Neural cell (in vitro differentiated cells): ENCODE measurements at regions not wholly inside any gene's neighbourhood (a gene's known extent, or its start where the extent isn't known, plus 50 kb on each side); places are given as distances from the start of the nearest gene placed in this dataset.

ENCODE experiments used
- H2AFZ ChIP-seq: fragments of 200-600, 300-800 bp; sonication (generic), shearing (Covaris generic); 2 replicates; pipeline ENCODE4 v1.6.0; 2014; ENCODE audit warnings: low read depth, mild to moderate bottlenecking, antibody characterized with exemption, low read length, moderate library complexity
- H3F3A ChIP-seq: fragments of 200-600 bp; shearing (Covaris generic); 2 replicates; pipeline ENCODE4 v1.6.1; 2016; ENCODE audit warnings: mild to moderate bottlenecking, moderate library complexity, mixed read lengths, antibody characterized with exemption, low read length; ENCODE audit not compliant: insufficient read depth, poor library complexity, severe bottlenecking
- H3K27ac ChIP-seq: fragments of 200-600, 300-800 bp; sonication (generic), shearing (Covaris generic); 2 replicates; pipeline ENCODE4 v1.5.1; 2014; ENCODE audit warnings: mild to moderate bottlenecking, low read length, moderate library complexity
- H3K27me3 ChIP-seq: fragments of 300-800, 200-600 bp; sonication (generic), shearing (Covaris generic); 2 replicates; pipeline ENCODE4 v1.6.0; 2014; ENCODE audit warnings: mild to moderate bottlenecking, low read depth, low read length, moderate library complexity; ENCODE audit not compliant: insufficient read depth
- H3K36me3 ChIP-seq: fragments of 300-800, 200-600 bp; sonication (generic), shearing (Covaris generic); 2 replicates; pipeline ENCODE4 v1.5.1; 2014; ENCODE audit warnings: mild to moderate bottlenecking, antibody characterized with exemption, low read length, moderate library complexity; ENCODE audit not compliant: insufficient read depth
- H3K4me2 ChIP-seq: fragments of 300-800, 200-600 bp; sonication (generic), shearing (Covaris generic); 2 replicates; pipeline ENCODE4 v1.6.0; 2014; ENCODE audit warnings: mild to moderate bottlenecking, low read length
- H3K4me3 ChIP-seq: fragments of 300-800, 200-600 bp; sonication (generic), shearing (Covaris generic); 2 replicates; pipeline ENCODE4 v1.5.1; 2014; ENCODE audit warnings: mild to moderate bottlenecking, low read length, moderate library complexity
- H3K79me2 ChIP-seq: fragments of 200-600 bp; shearing (Covaris generic); replicated peaks from 2 replicates; pipeline ENCODE4 v1.6.0; 2014; ENCODE audit warnings: mild to moderate bottlenecking, low read length, moderate library complexity; ENCODE audit not compliant: insufficient read depth
- H3K9ac ChIP-seq: fragments of 300-800, 200-600 bp; sonication (generic), shearing (Covaris generic); 2 replicates; pipeline ENCODE4 v1.6.1; 2016; ENCODE audit warnings: mild to moderate bottlenecking, low read length, mixed read lengths
- H3K9me2 ChIP-seq: fragments of 200-600 bp; shearing (Covaris generic); 2 replicates; pipeline ENCODE4 v1.6.1; 2016; ENCODE audit warnings: mild to moderate bottlenecking, low read length, mixed read lengths; ENCODE audit not compliant: insufficient read depth
- H3K9me3 ChIP-seq: fragments of 200-600, 300-800 bp; sonication (generic), shearing (Covaris generic); 2 replicates; pipeline ENCODE4 v1.6.1; 2016; ENCODE audit warnings: mild to moderate bottlenecking, mixed run types, low read length, moderate library complexity, mixed read lengths
- H4K20me1 ChIP-seq: fragments of 200-600 bp; shearing (Covaris generic); 2 replicates; pipeline ENCODE4 v1.6.1; 2016; ENCODE audit warnings: mild to moderate bottlenecking, mixed run types; ENCODE audit not compliant: insufficient read depth
- EP300 ChIP-seq: fragments of 450-650 bp; conservative IDR thresholded peaks from 2 replicates; pipeline ENCODE4 v1.6.1; 2014; ENCODE audit warnings: antibody characterized with exemption, mild to moderate bottlenecking, moderate library complexity; ENCODE audit not compliant: poor library complexity, severe bottlenecking
- EZH2 ChIP-seq: fragments of 200-600, 300-800 bp; shearing (Covaris generic), sonication (generic); IDR thresholded peaks from 2 replicates; pipeline ENCODE4 v1.6.1; 2014; ENCODE audit warnings: antibody characterized with exemption, low read length, borderline replicate concordance, mild to moderate bottlenecking; ENCODE audit not compliant: insufficient read depth, poor library complexity, severe bottlenecking
- MXI1 ChIP-seq: fragments of 450-650 bp; conservative IDR thresholded peaks from 2 replicates; pipeline ENCODE4 v1.6.1; 2014; ENCODE audit warnings: antibody characterized with exemption, mild to moderate bottlenecking; ENCODE audit not compliant: poor library complexity, severe bottlenecking
- POLR2AphosphoS5 ChIP-seq: IDR thresholded peaks from 2 replicates; pipeline ENCODE4 v1.6.1; 2012
- RAD21 ChIP-seq: fragments of 450-650 bp; conservative IDR thresholded peaks from 2 replicates; pipeline ENCODE4 v1.6.1; 2014; ENCODE audit warnings: antibody characterized with exemption, mild to moderate bottlenecking, moderate library complexity
- SMC3 ChIP-seq: fragments of 450-650 bp; conservative IDR thresholded peaks from 2 replicates; pipeline ENCODE4 v1.6.1; 2014; ENCODE audit warnings: antibody characterized with exemption, mild to moderate bottlenecking, moderate library complexity; ENCODE audit not compliant: poor library complexity
- TAF1 ChIP-seq: IDR thresholded peaks from 2 replicates; pipeline ENCODE4 v1.6.1; 2012; ENCODE audit warnings: low read depth
- TF ChIP-seq, protein P1 (sequence below): IDR thresholded peaks from 2 replicates; pipeline ENCODE4 v1.6.1; 2012; ENCODE audit warnings: borderline replicate concordance
- TF ChIP-seq, protein P2 (sequence below): fragments of 450-650 bp; IDR thresholded peaks from 2 replicates; pipeline ENCODE4 v1.5.1; 2014; ENCODE audit warnings: antibody characterized with exemption, mild to moderate bottlenecking, moderate library complexity; ENCODE audit not compliant: poor library complexity, severe bottlenecking

DNA sequence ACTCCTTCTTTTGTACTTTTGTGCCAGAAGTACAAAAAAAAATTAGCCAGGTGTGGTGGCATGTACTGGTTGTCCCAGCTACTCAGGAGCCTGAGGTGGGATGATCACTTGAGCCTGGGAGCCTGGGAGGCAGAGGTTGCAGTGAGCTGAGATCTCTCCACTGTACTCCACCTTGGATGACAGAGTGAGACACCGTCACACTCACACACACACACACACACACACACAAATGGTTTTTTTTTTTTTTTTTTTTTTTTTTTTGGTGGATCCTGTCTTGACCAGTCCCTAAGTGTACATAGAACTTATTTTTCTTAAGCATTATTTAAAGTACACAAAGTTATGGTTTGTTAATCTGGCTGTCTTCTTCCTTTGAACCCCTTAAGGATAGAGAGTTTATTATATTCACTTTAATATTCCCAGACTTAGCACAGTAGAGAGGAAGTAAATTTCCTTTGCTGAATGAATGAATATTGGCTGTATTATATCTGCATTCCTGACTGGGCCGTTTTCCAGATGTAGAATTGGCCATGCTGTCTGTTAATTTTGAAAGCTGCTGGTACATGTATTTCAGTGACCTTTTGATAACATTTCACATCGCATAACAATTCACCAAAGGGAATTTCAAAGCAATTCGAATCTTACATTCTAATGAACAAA lies 429.0 kb upstream of the ZNF608 start:
- Histone ChIP-seq H3K27ac (no peak overlapping the region), H3K4me2 (no peak overlapping the region), H3K9me3 (no peaks in the 10 kb centered on the region), H3K79me2 (no peaks in the 10 kb centered on the region), H3K4me3 (no peak overlapping the region), H3F3A (no peaks in the 10 kb centered on the region), H3K9me2 (no peaks in the 10 kb centered on the region), H4K20me1 (no peaks in the 10 kb centered on the region), H3K36me3 (no peaks in the 10 kb centered on the region), H3K27me3 (no peaks in the 10 kb centered on the region), H2AFZ (no peak overlapping the region), H3K9ac (no peak overlapping the region)
- no peak for TF ChIP-seq TAF1
- TF ChIP-seq RAD21, result no peak
- TF ChIP-seq MXI1, result no peak
- TF ChIP-seq SMC3, result no peak

DNA sequence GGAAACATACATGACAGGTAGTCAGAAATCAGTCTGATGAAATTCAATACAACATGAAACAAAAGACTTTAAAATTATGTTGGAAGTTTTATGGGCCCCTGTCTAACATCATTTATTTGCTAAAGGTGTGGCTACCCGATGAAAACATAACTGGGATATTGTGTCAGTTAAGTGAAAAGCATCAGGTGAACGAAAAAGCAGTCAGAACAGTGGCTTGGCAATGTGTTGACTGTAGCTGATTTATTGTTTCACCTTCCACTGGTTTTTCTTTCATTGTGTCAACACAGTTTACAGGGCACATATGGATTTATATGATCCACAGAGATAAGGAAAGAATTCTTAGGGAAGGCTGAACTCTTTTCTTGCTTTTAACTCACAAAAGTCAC lies 429.6 kb upstream of the ZNF608 start:
- no peaks in the 10 kb centered on the region for H3F3A ChIP-seq
- H3K9me3 ChIP-seq, result no peaks in the 10 kb centered on the region
- no peak overlapping the region for H2AFZ ChIP-seq
- no peak overlapping the region for H3K27ac ChIP-seq
- no peak overlapping the region for H3K9ac ChIP-seq
- H4K20me1 ChIP-seq, result no peaks in the 10 kb centered on the region
- H3K36me3 ChIP-seq, result no peaks in the 10 kb centered on the region
- H3K4me2 ChIP-seq, result no peak overlapping the region
- H3K27me3 ChIP-seq, result no peaks in the 10 kb centered on the region
- no peaks in the 10 kb centered on the region for H3K79me2 ChIP-seq
- no peaks in the 10 kb centered on the region for H3K9me2 ChIP-seq
- no peak overlapping the region for H3K4me3 ChIP-seq
- TF ChIP-seq RAD21, result no peak
- peak; percentile 33 for TF ChIP-seq EP300
- TF ChIP-seq, protein P1, sequence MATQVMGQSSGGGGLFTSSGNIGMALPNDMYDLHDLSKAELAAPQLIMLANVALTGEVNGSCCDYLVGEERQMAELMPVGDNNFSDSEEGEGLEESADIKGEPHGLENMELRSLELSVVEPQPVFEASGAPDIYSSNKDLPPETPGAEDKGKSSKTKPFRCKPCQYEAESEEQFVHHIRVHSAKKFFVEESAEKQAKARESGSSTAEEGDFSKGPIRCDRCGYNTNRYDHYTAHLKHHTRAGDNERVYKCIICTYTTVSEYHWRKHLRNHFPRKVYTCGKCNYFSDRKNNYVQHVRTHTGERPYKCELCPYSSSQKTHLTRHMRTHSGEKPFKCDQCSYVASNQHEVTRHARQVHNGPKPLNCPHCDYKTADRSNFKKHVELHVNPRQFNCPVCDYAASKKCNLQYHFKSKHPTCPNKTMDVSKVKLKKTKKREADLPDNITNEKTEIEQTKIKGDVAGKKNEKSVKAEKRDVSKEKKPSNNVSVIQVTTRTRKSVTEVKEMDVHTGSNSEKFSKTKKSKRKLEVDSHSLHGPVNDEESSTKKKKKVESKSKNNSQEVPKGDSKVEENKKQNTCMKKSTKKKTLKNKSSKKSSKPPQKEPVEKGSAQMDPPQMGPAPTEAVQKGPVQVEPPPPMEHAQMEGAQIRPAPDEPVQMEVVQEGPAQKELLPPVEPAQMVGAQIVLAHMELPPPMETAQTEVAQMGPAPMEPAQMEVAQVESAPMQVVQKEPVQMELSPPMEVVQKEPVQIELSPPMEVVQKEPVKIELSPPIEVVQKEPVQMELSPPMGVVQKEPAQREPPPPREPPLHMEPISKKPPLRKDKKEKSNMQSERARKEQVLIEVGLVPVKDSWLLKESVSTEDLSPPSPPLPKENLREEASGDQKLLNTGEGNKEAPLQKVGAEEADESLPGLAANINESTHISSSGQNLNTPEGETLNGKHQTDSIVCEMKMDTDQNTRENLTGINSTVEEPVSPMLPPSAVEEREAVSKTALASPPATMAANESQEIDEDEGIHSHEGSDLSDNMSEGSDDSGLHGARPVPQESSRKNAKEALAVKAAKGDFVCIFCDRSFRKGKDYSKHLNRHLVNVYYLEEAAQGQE, result no peak

DNA sequence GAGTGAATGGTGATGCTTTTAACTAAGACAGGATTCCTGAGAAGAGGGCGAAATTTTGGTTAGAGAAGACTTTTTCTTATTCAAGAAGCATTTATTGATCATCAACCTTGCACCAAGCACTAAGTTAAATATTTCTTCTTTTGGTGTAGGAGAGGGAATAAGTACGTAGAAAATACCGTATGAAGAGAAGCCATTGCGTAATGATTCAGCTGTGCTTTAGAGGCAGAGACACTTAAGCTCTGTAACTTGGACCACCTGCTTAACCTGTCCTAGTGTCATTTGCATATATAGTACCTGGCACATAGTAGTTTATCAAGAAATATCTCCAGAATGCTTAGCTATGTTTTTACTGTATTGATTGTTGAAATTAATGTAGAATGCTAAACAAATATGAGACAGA lies 430.9 kb upstream of the ZNF608 start:
- Histone ChIP-seq H4K20me1 (no peaks in the 10 kb centered on the region), H3K4me3 (no peak overlapping the region), H3K4me2 (no peak overlapping the region), H3K36me3 (no peaks in the 10 kb centered on the region), H3K9ac (no peak overlapping the region), H2AFZ (no peak overlapping the region), H3F3A (no peaks in the 10 kb centered on the region), H3K9me3 (no peaks in the 10 kb centered on the region), H3K27ac (no peak overlapping the region), H3K27me3 (no peaks in the 10 kb centered on the region), H3K79me2 (no peaks in the 10 kb centered on the region), H3K9me2 (no peaks in the 10 kb centered on the region)
- TF ChIP-seq, protein P2, sequence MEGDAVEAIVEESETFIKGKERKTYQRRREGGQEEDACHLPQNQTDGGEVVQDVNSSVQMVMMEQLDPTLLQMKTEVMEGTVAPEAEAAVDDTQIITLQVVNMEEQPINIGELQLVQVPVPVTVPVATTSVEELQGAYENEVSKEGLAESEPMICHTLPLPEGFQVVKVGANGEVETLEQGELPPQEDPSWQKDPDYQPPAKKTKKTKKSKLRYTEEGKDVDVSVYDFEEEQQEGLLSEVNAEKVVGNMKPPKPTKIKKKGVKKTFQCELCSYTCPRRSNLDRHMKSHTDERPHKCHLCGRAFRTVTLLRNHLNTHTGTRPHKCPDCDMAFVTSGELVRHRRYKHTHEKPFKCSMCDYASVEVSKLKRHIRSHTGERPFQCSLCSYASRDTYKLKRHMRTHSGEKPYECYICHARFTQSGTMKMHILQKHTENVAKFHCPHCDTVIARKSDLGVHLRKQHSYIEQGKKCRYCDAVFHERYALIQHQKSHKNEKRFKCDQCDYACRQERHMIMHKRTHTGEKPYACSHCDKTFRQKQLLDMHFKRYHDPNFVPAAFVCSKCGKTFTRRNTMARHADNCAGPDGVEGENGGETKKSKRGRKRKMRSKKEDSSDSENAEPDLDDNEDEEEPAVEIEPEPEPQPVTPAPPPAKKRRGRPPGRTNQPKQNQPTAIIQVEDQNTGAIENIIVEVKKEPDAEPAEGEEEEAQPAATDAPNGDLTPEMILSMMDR, result no peak
- no peak for TF ChIP-seq SMC3
- no peak for TF ChIP-seq TAF1
- no peak for TF ChIP-seq RAD21
- TF ChIP-seq, protein P1, result no peak
- no peak for TF ChIP-seq MXI1
- no peak for TF ChIP-seq EP300
- TF ChIP-seq EZH2, result no peak
- no peak for TF ChIP-seq POLR2AphosphoS5
